ENCODE measurements at regions not wholly inside any gene's neighbourhood (a gene's known extent, or its start where the extent isn't known, plus 50 kb on each side); places are given as distances from the start of the nearest gene placed in this dataset.

- H3K36me3 ChIP-seq (ENCODE audit: insufficient read depth, insufficient read length, low read length), result no peaks in the 10 kb centered on the region
- H3K4me3 ChIP-seq (ENCODE audit: insufficient read length, low read depth), result no peak overlapping the region
- H3K27me3 ChIP-seq (ENCODE audit: insufficient read depth, insufficient read length), result no peaks in the 10 kb centered on the region
- no peak for DNase-seq (ENCODE audit: low read depth, low spot score)
- no peaks in the 10 kb centered on the region for H3K4me1 ChIP-seq (ENCODE audit: insufficient read depth, insufficient read length)
- no peaks in the 10 kb centered on the region for H3K9me3 ChIP-seq (ENCODE audit: insufficient read depth, low read length)
- H3K9ac ChIP-seq (ENCODE audit: insufficient read length, low read depth), result no peak overlapping the region
- no peak for TF ChIP-seq SUZ12 (IDR thresholded peaks at IDR 0.05; ENCODE audit: extremely low read depth, insufficient read depth, insufficient read length)
- no peak for TF ChIP-seq YY1 (IDR thresholded peaks at IDR 0.05; ENCODE audit: insufficient read depth, insufficient read length)
- no peak for TF ChIP-seq ZNF274 (IDR thresholded peaks at IDR 0.05; ENCODE audit: low read depth, low read length)
Observed at GRCh38 chr4:10317345-10317744, 139.9 kb downstream of the ZNF518B start.

GRCh38 chr4:10316851-10317250 lies 140.4 kb downstream of the ZNF518B start:
- no peaks in the 10 kb centered on the region for H3K4me1 ChIP-seq (ENCODE audit: insufficient read depth, insufficient read length)
- DNase-seq (ENCODE audit: low read depth, low spot score), result no peak
- no peaks in the 10 kb centered on the region for H3K36me3 ChIP-seq (ENCODE audit: insufficient read depth, insufficient read length, low read length)
- no peak overlapping the region for H3K4me3 ChIP-seq (ENCODE audit: insufficient read length, low read depth)
- no peak for TF ChIP-seq SUZ12 (IDR thresholded peaks at IDR 0.05; ENCODE audit: extremely low read depth, insufficient read depth, insufficient read length)
- no peak for TF ChIP-seq YY1 (IDR thresholded peaks at IDR 0.05; ENCODE audit: insufficient read depth, insufficient read length)
- TF ChIP-seq ZNF274 (IDR thresholded peaks at IDR 0.05; ENCODE audit: low read depth, low read length), result no peak
- no peaks in the 10 kb centered on the region for H3K27me3 ChIP-seq (ENCODE audit: insufficient read depth, insufficient read length)
- H3K9ac ChIP-seq (ENCODE audit: insufficient read length, low read depth), result no peak overlapping the region
- H3K9me3 ChIP-seq (ENCODE audit: insufficient read depth, low read length), result no peaks in the 10 kb centered on the region

- Histone ChIP-seq H3K36me3 (ENCODE audit: insufficient read depth, insufficient read length, low read length) (no peaks in the 10 kb centered on the region), H3K4me3 (ENCODE audit: insufficient read length, low read depth) (no peak overlapping the region), H3K4me1 (ENCODE audit: insufficient read depth, insufficient read length) (no peaks in the 10 kb centered on the region), H3K9me3 (ENCODE audit: insufficient read depth, low read length) (no peaks in the 10 kb centered on the region), H3K9ac (ENCODE audit: insufficient read length, low read depth) (no peak overlapping the region), H3K27me3 (ENCODE audit: insufficient read depth, insufficient read length) (no peaks in the 10 kb centered on the region)
- no peak for TF ChIP-seq YY1 (IDR thresholded peaks at IDR 0.05; ENCODE audit: insufficient read depth, insufficient read length)
- TF ChIP-seq SUZ12 (IDR thresholded peaks at IDR 0.05; ENCODE audit: extremely low read depth, insufficient read depth, insufficient read length), result no peak
- TF ChIP-seq ZNF274 (IDR thresholded peaks at IDR 0.05; ENCODE audit: low read depth, low read length), result no peak
- no peak for DNase-seq (ENCODE audit: low read depth, low spot score)
Observed at GRCh38 chr4:10315638-10316037, 141.6 kb downstream of the ZNF518B start.

- H3K9me3 ChIP-seq (ENCODE audit: insufficient read depth, low read length), result no peaks in the 10 kb centered on the region
- no peak overlapping the region for H3K4me3 ChIP-seq (ENCODE audit: insufficient read length, low read depth)
- H3K4me1 ChIP-seq (ENCODE audit: insufficient read depth, insufficient read length), result no peaks in the 10 kb centered on the region
- DNase-seq (ENCODE audit: low read depth, low spot score), result no peak
- no peaks in the 10 kb centered on the region for H3K36me3 ChIP-seq (ENCODE audit: insufficient read depth, insufficient read length, low read length)
- H3K9ac ChIP-seq (ENCODE audit: insufficient read length, low read depth), result no peak overlapping the region
- TF ChIP-seq SUZ12 (IDR thresholded peaks at IDR 0.05; ENCODE audit: extremely low read depth, insufficient read depth, insufficient read length), result no peak
- no peak for TF ChIP-seq ZNF274 (IDR thresholded peaks at IDR 0.05; ENCODE audit: low read depth, low read length)
- TF ChIP-seq YY1 (IDR thresholded peaks at IDR 0.05; ENCODE audit: insufficient read depth, insufficient read length), result no peak
- no peaks in the 10 kb centered on the region for H3K27me3 ChIP-seq (ENCODE audit: insufficient read depth, insufficient read length)
Observed at GRCh38 chr4:10312568-10312967, 144.7 kb downstream of the ZNF518B start.

GRCh38 chr4:10311939-10312338 lies 145.3 kb downstream of the ZNF518B start:
- no peak for DNase-seq (ENCODE audit: low read depth, low spot score)
- Histone ChIP-seq H3K4me3 (ENCODE audit: insufficient read length, low read depth) (no peak overlapping the region), H3K36me3 (ENCODE audit: insufficient read depth, insufficient read length, low read length) (no peaks in the 10 kb centered on the region), H3K9me3 (ENCODE audit: insufficient read depth, low read length) (no peaks in the 10 kb centered on the region), H3K9ac (ENCODE audit: insufficient read length, low read depth) (no peak overlapping the region), H3K27me3 (ENCODE audit: insufficient read depth, insufficient read length) (no peaks in the 10 kb centered on the region), H3K4me1 (ENCODE audit: insufficient read depth, insufficient read length) (no peaks in the 10 kb centered on the region)
- TF ChIP-seq SUZ12 (IDR thresholded peaks at IDR 0.05; ENCODE audit: extremely low read depth, insufficient read depth, insufficient read length), result no peak
- no peak for TF ChIP-seq ZNF274 (IDR thresholded peaks at IDR 0.05; ENCODE audit: low read depth, low read length)
- no peak for TF ChIP-seq YY1 (IDR thresholded peaks at IDR 0.05; ENCODE audit: insufficient read depth, insufficient read length)

GRCh38 chr4:10305816-10306215 lies 151.4 kb downstream of the ZNF518B start:
- no peaks in the 10 kb centered on the region for H3K36me3 ChIP-seq (ENCODE audit: insufficient read depth, insufficient read length, low read length)
- H3K4me1 ChIP-seq (ENCODE audit: insufficient read depth, insufficient read length), result no peaks in the 10 kb centered on the region
- no peak for DNase-seq (ENCODE audit: low read depth, low spot score)
- H3K9me3 ChIP-seq (ENCODE audit: insufficient read depth, low read length), result no peaks in the 10 kb centered on the region
- H3K4me3 ChIP-seq (ENCODE audit: insufficient read length, low read depth), result no peak overlapping the region
- TF ChIP-seq YY1 (IDR thresholded peaks at IDR 0.05; ENCODE audit: insufficient read depth, insufficient read length) (no peak), ZNF274 (IDR thresholded peaks at IDR 0.05; ENCODE audit: low read depth, low read length) (no peak), SUZ12 (IDR thresholded peaks at IDR 0.05; ENCODE audit: extremely low read depth, insufficient read depth, insufficient read length) (no peak)
- no peaks in the 10 kb centered on the region for H3K27me3 ChIP-seq (ENCODE audit: insufficient read depth, insufficient read length)
- no peak overlapping the region for H3K9ac ChIP-seq (ENCODE audit: insufficient read length, low read depth)

GRCh38 chr4:10303291-10303690 lies 153.9 kb downstream of the ZNF518B start:
- no peaks in the 10 kb centered on the region for H3K9me3 ChIP-seq (ENCODE audit: insufficient read depth, low read length)
- no peaks in the 10 kb centered on the region for H3K4me1 ChIP-seq (ENCODE audit: insufficient read depth, insufficient read length)
- no peak for DNase-seq (ENCODE audit: low read depth, low spot score)
- no peaks in the 10 kb centered on the region for H3K27me3 ChIP-seq (ENCODE audit: insufficient read depth, insufficient read length)
- H3K4me3 ChIP-seq (ENCODE audit: insufficient read length, low read depth), result no peak overlapping the region
- TF ChIP-seq YY1 (IDR thresholded peaks at IDR 0.05; ENCODE audit: insufficient read depth, insufficient read length), result no peak
- no peak for TF ChIP-seq SUZ12 (IDR thresholded peaks at IDR 0.05; ENCODE audit: extremely low read depth, insufficient read depth, insufficient read length)
- TF ChIP-seq ZNF274 (IDR thresholded peaks at IDR 0.05; ENCODE audit: low read depth, low read length), result no peak
- no peak overlapping the region for H3K9ac ChIP-seq (ENCODE audit: insufficient read length, low read depth)
- no peaks in the 10 kb centered on the region for H3K36me3 ChIP-seq (ENCODE audit: insufficient read depth, insufficient read length, low read length)

Data from NT2/D1 (cell line).